ENCODE measurements at regions not wholly inside any gene's neighbourhood (a gene's known extent, or its start where the extent isn't known, plus 50 kb on each side); places are given as distances from the start of the nearest gene placed in this dataset.

GRCh38 chr2:240200230-240201051 lies 60.0 kb upstream of the OTOS start:
- TF ChIP-seq CTCF (IDR thresholded peaks at IDR 0.05) (no peak), ZFX (IDR thresholded peaks at IDR 0.05; ENCODE audit: borderline replicate concordance) (no peak)

Data from 22Rv1 (cell line).